HPDE6-E6E7 (cell line): ENCODE measurements at regions not wholly inside any gene's neighbourhood (a gene's known extent, or its start where the extent isn't known, plus 50 kb on each side); places are given as distances from the start of the nearest gene placed in this dataset.

ENCODE experiments used
- DNase-seq: peaks from one replicate; pipeline ENCODE4 v3.0.0; 2011; ENCODE audit warnings: missing footprints; ENCODE audit errors: extremely low spot score

GRCh38 chr3:170752571-170753155 lies 117.3 kb downstream of the RPL22L1 start:
- DNase-seq = no peak

GRCh38 chr3:170751899-170752293 lies 118.1 kb downstream of the RPL22L1 start:
- DNase-seq = no peak

- DNase-seq = peak; percentile 47
Measured at GRCh38 chr3:170751083-170751898, 118.7 kb downstream of the RPL22L1 start.

- DNase-seq = no peak
Measured at GRCh38 chr3:170750478-170750830, 119.5 kb downstream of the RPL22L1 start.

GRCh38 chr3:170749765-170750477 lies 120.1 kb downstream of the RPL22L1 start:
- no peak for DNase-seq

GRCh38 chr3:170749185-170749584 lies 120.8 kb downstream of the RPL22L1 start:
- DNase-seq = no peak

- no peak for DNase-seq
Measured at GRCh38 chr3:170746175-170746942, 123.6 kb downstream of the RPL22L1 start.

- DNase-seq = peak; percentile 39
Measured at GRCh38 chr3:170745211-170745718, 124.7 kb downstream of the RPL22L1 start.

- no peak for DNase-seq
Measured at GRCh38 chr3:170741756-170742529, 128.1 kb downstream of the RPL22L1 start.

- DNase-seq = no peak
Measured at GRCh38 chr3:170740726-170741591, 129.0 kb downstream of the RPL22L1 start.

- DNase-seq = no peak
Measured at GRCh38 chr3:170740285-170740684, 129.7 kb downstream of the RPL22L1 start.

- DNase-seq = no peak
Measured at GRCh38 chr3:170739410-170739809, 130.6 kb downstream of the RPL22L1 start.

GRCh38 chr3:170738766-170739165 lies 131.2 kb downstream of the RPL22L1 start:
- DNase-seq = no peak

- DNase-seq = no peak
Measured at GRCh38 chr3:170737498-170738162, 132.4 kb downstream of the RPL22L1 start.

GRCh38 chr3:170735821-170736220 lies 134.2 kb downstream of the RPL22L1 start:
- DNase-seq = no peak

- DNase-seq = no peak
Measured at GRCh38 chr3:170734735-170735065, 135.3 kb downstream of the RPL22L1 start.

GRCh38 chr3:170734043-170734734 lies 135.8 kb downstream of the RPL22L1 start:
- DNase-seq = no peak

- DNase-seq = no peak
Measured at GRCh38 chr3:170732660-170733245, 137.2 kb downstream of the RPL22L1 start.

GRCh38 chr3:170731281-170731680 lies 138.7 kb downstream of the RPL22L1 start:
- no peak for DNase-seq
